KMS-11 (cell line): ENCODE measurements at regions not wholly inside any gene's neighbourhood (a gene's known extent, or its start where the extent isn't known, plus 50 kb on each side); places are given as distances from the start of the nearest gene placed in this dataset.

Source experiments
- H2AFZ ChIP-seq: fragments of 200-600 bp; sonication (generic); 2 replicates; pipeline ENCODE4 v1.6.1; 2016; ENCODE audit warnings: antibody characterized with exemption, mixed run types, low read depth
- H3K27ac ChIP-seq: fragments of 200-600 bp; sonication (generic); 2 replicates; pipeline ENCODE4 v1.6.1; 2016; ENCODE audit warnings: mild to moderate bottlenecking, mixed run types
- H3K27me3 ChIP-seq: fragments of 200-600 bp; sonication (generic); 2 replicates; pipeline ENCODE4 v1.6.1; 2017; ENCODE audit warnings: mild to moderate bottlenecking, low read depth, mixed run types, moderate library complexity; ENCODE audit not compliant: insufficient read depth
- H3K36me3 ChIP-seq: fragments of 200-600 bp; sonication (generic); 2 replicates; pipeline ENCODE4 v1.6.1; 2017; ENCODE audit warnings: mild to moderate bottlenecking, mixed run types; ENCODE audit not compliant: insufficient read depth
- H3K4me1 ChIP-seq: fragments of 200-600 bp; sonication (generic); 2 replicates; pipeline ENCODE4 v1.6.1; 2016; ENCODE audit warnings: mild to moderate bottlenecking, low read depth, mixed run types; ENCODE audit not compliant: poor library complexity, severe bottlenecking
- H3K4me2 ChIP-seq: fragments of 200-600 bp; sonication (generic); 2 replicates; pipeline ENCODE4 v1.7.0; 2016; ENCODE audit warnings: mild to moderate bottlenecking, mixed run types
- H3K4me3 ChIP-seq: fragments of 200-600 bp; sonication (generic); IDR thresholded peaks from 2 replicates; pipeline ENCODE4 v1.6.1; 2017; ENCODE audit warnings: low read depth, low read length, mixed read lengths; ENCODE audit not compliant: insufficient read depth
- H3K79me2 ChIP-seq: fragments of 200-600 bp; sonication (generic); 2 replicates; pipeline ENCODE4 v1.6.1; 2016; ENCODE audit warnings: low read depth, mixed run types; ENCODE audit not compliant: insufficient read depth
- H3K9ac ChIP-seq: fragments of 200-600 bp; sonication (generic); 2 replicates; pipeline ENCODE4 v1.6.1; 2016; ENCODE audit warnings: mild to moderate bottlenecking, mixed run types
- H4K20me1 ChIP-seq: fragments of 200-600 bp; sonication (generic); 2 replicates; pipeline ENCODE4 v1.6.1; 2016; ENCODE audit warnings: mild to moderate bottlenecking, mixed run types; ENCODE audit not compliant: insufficient read depth
- CTCF ChIP-seq: fragments of 200-600 bp; sonication (generic); conservative IDR thresholded peaks from 2 replicates; pipeline ENCODE4 v1.6.1; 2017; ENCODE audit warnings: low read depth, mild to moderate bottlenecking, antibody characterized with exemption, low read length, moderate library complexity, mixed read lengths

GRCh38 chr2:188079196-188079595 is 212.5 kb upstream of the GULP1 start:
- H3K36me3 ChIP-seq: no peaks in the 10 kb centered on the region
- TF ChIP-seq CTCF: no peak
- no peak overlapping the region for H3K4me2 ChIP-seq
- H3K4me3 ChIP-seq: no peak overlapping the region
- H3K27me3 ChIP-seq: no peaks in the 10 kb centered on the region
- no peaks in the 10 kb centered on the region for H4K20me1 ChIP-seq
- H2AFZ ChIP-seq: no peak overlapping the region
- H3K4me1 ChIP-seq: no peaks in the 10 kb centered on the region
- H3K27ac ChIP-seq: no peak overlapping the region
- H3K9ac ChIP-seq: no peak overlapping the region
- H3K79me2 ChIP-seq: no peaks in the 10 kb centered on the region

GRCh38 chr2:188085421-188085820 is 206.3 kb upstream of the GULP1 start:
- Histone ChIP-seq H3K27me3 (no peaks in the 10 kb centered on the region), H3K27ac (no peak overlapping the region), H2AFZ (no peak overlapping the region), H3K36me3 (no peaks in the 10 kb centered on the region), H3K4me3 (no peak overlapping the region), H3K9ac (no peak overlapping the region), H3K4me1 (no peaks in the 10 kb centered on the region), H3K4me2 (no peak overlapping the region), H3K79me2 (no peaks in the 10 kb centered on the region), H4K20me1 (no peaks in the 10 kb centered on the region)
- no peak for TF ChIP-seq CTCF

- no peak for TF ChIP-seq CTCF
- no peak overlapping the region for H2AFZ ChIP-seq
Measured at GRCh38 chr2:188089901-188090300, 201.8 kb upstream of the GULP1 start.

GRCh38 chr2:188091220-188091619 is 200.5 kb upstream of the GULP1 start:
- Histone ChIP-seq H3K27ac (no peak overlapping the region), H3K4me2 (no peak overlapping the region), H2AFZ (no peak overlapping the region), H3K4me1 (no peaks in the 10 kb centered on the region), H4K20me1 (no peaks in the 10 kb centered on the region), H3K36me3 (no peaks in the 10 kb centered on the region), H3K9ac (no peak overlapping the region), H3K4me3 (no peak overlapping the region), H3K79me2 (no peaks in the 10 kb centered on the region), H3K27me3 (no peaks in the 10 kb centered on the region)
- no peak for TF ChIP-seq CTCF

More at GRCh38 chr2:188089901-188090300, 201.8 kb upstream of the GULP1 start:
- Histone ChIP-seq H3K4me1 (no peaks in the 10 kb centered on the region), H3K36me3 (no peaks in the 10 kb centered on the region), H3K27me3 (no peaks in the 10 kb centered on the region), H4K20me1 (no peaks in the 10 kb centered on the region), H3K4me2 (no peak overlapping the region), H3K79me2 (no peaks in the 10 kb centered on the region), H3K27ac (no peak overlapping the region), H3K4me3 (no peak overlapping the region), H3K9ac (no peak overlapping the region)

- no peaks in the 10 kb centered on the region for H4K20me1 ChIP-seq
- no peak overlapping the region for H3K4me2 ChIP-seq
- no peaks in the 10 kb centered on the region for H3K4me1 ChIP-seq
- no peak overlapping the region for H2AFZ ChIP-seq
- no peak overlapping the region for H3K27ac ChIP-seq
- H3K9ac ChIP-seq: no peak overlapping the region
- no peaks in the 10 kb centered on the region for H3K36me3 ChIP-seq
- no peak overlapping the region for H3K4me3 ChIP-seq
- no peaks in the 10 kb centered on the region for H3K79me2 ChIP-seq
- no peaks in the 10 kb centered on the region for H3K27me3 ChIP-seq
- TF ChIP-seq CTCF: no peak
Measured at GRCh38 chr2:188092734-188093133, 198.9 kb upstream of the GULP1 start.
